Astrocyte (in vitro differentiated cells and primary cell): ENCODE measurements at regions not wholly inside any gene's neighbourhood (a gene's known extent, or its start where the extent isn't known, plus 50 kb on each side); places are given as distances from the start of the nearest gene placed in this dataset.

Source experiments
- EZH2 ChIP-seq: IDR thresholded peaks from 2 replicates; pipeline ENCODE4 v1.6.1; 2012; ENCODE audit warnings: mild to moderate bottlenecking, low read length, inconsistent platforms; ENCODE audit not compliant: insufficient read depth
- TF ChIP-seq, protein P1 (sequence below): IDR thresholded peaks from 2 replicates; pipeline ENCODE4 v1.5.1; 2011; ENCODE audit warnings: low read depth, mild to moderate bottlenecking, inconsistent platforms, low read length, moderate library complexity; ENCODE audit not compliant: insufficient read depth

GRCh38 chr2:128834880-128835252 is 516.2 kb upstream of the HS6ST1 start:
- TF ChIP-seq, protein P1, sequence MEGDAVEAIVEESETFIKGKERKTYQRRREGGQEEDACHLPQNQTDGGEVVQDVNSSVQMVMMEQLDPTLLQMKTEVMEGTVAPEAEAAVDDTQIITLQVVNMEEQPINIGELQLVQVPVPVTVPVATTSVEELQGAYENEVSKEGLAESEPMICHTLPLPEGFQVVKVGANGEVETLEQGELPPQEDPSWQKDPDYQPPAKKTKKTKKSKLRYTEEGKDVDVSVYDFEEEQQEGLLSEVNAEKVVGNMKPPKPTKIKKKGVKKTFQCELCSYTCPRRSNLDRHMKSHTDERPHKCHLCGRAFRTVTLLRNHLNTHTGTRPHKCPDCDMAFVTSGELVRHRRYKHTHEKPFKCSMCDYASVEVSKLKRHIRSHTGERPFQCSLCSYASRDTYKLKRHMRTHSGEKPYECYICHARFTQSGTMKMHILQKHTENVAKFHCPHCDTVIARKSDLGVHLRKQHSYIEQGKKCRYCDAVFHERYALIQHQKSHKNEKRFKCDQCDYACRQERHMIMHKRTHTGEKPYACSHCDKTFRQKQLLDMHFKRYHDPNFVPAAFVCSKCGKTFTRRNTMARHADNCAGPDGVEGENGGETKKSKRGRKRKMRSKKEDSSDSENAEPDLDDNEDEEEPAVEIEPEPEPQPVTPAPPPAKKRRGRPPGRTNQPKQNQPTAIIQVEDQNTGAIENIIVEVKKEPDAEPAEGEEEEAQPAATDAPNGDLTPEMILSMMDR = no peak
- TF ChIP-seq EZH2 = no peak
